GM19351 (cell line): ENCODE measurements at regions not wholly inside any gene's neighbourhood (a gene's known extent, or its start where the extent isn't known, plus 50 kb on each side); places are given as distances from the start of the nearest gene placed in this dataset.

ENCODE experiments used
- ATAC-seq: cut with Tn5 transposase; IDR thresholded peaks from one replicate; pipeline ENCODE4 v1.9.1; 2021; ENCODE audit warnings: mild to moderate bottlenecking, moderate library complexity; ENCODE audit not compliant: unreplicated experiment

- ATAC-seq, result no peak
Observed at GRCh38 chr9:91120200-91120599, 241.5 kb downstream of the AUH start.

GRCh38 chr9:91122755-91123154 lies 239.0 kb downstream of the AUH start:
- ATAC-seq, result no peak

GRCh38 chr9:91126761-91127445 lies 234.8 kb downstream of the AUH start:
- ATAC-seq, result no peak

GRCh38 chr9:91127653-91128052 lies 234.1 kb downstream of the AUH start:
- ATAC-seq, result no peak

GRCh38 chr9:91130796-91131318 lies 230.9 kb downstream of the AUH start:
- no peak for ATAC-seq

- peak; percentile 88 for ATAC-seq
Observed at GRCh38 chr9:91131433-91131839, 230.3 kb downstream of the AUH start.

GRCh38 chr9:91132576-91133073 lies 229.1 kb downstream of the AUH start:
- ATAC-seq, result no peak

- ATAC-seq, result no peak
Observed at GRCh38 chr9:91134608-91135007, 227.1 kb downstream of the AUH start.

- no peak for ATAC-seq
Observed at GRCh38 chr9:91137391-91137790, 224.3 kb downstream of the AUH start.

GRCh38 chr9:91138760-91139159 lies 223.0 kb downstream of the AUH start:
- ATAC-seq, result no peak

- ATAC-seq, result no peak
Observed at GRCh38 chr9:91141407-91141965, 220.2 kb downstream of the AUH start.

GRCh38 chr9:91143162-91143561 lies 218.6 kb downstream of the AUH start:
- no peak for ATAC-seq

GRCh38 chr9:91143642-91144041 lies 218.1 kb downstream of the AUH start:
- no peak for ATAC-seq

GRCh38 chr9:91144769-91145168 lies 216.9 kb downstream of the AUH start:
- no peak for ATAC-seq

GRCh38 chr9:91145496-91145895 lies 216.2 kb downstream of the AUH start:
- no peak for ATAC-seq

GRCh38 chr9:91146391-91147019 lies 215.2 kb downstream of the AUH start:
- ATAC-seq, result no peak

GRCh38 chr9:91147079-91147708 lies 214.5 kb downstream of the AUH start:
- no peak for ATAC-seq

GRCh38 chr9:91148306-91148705 lies 213.4 kb downstream of the AUH start:
- ATAC-seq, result no peak

GRCh38 chr9:91150273-91150997 lies 211.3 kb downstream of the AUH start:
- no peak for ATAC-seq

GRCh38 chr9:91150998-91151717 lies 210.6 kb downstream of the AUH start:
- ATAC-seq, result peak; percentile 69
